ENCODE measurements at regions not wholly inside any gene's neighbourhood (a gene's known extent, or its start where the extent isn't known, plus 50 kb on each side); places are given as distances from the start of the nearest gene placed in this dataset.

- H3K27ac Mint-ChIP-seq = no peak overlapping the region
- peaks cover 6 to 9% of the 10 kb centered on the region in 2 experiments for H3K4me1 Mint-ChIP-seq
These were observed 146.7 kb downstream of the SPATA19 start for GRCh38 chr11:133698654-133699053.

More at GRCh38 chr11:133698654-133699053, 146.7 kb downstream of the SPATA19 start:
- Histone ChIP-seq H2AK5ac (ENCODE audit: insufficient read length, low read length) (no peak overlapping the region), H3K4ac (ENCODE audit: low read depth, low read length) (no peak overlapping the region), H3K23me2 (ENCODE audit: insufficient read length, low read depth, low read length, poor library complexity, severe bottlenecking) (no peaks in the 10 kb centered on the region), H3K56ac (ENCODE audit: insufficient read length, low read depth, low read length) (no peak overlapping the region), H2BK120ac (ENCODE audit: low read depth, low read length, poor library complexity, severe bottlenecking) (no peak overlapping the region), H2BK20ac (ENCODE audit: low read depth, low read length, poor library complexity, severe bottlenecking) (no peak overlapping the region), H3K9ac (ENCODE audit: extremely low read depth, insufficient read length, low read length) (no peak overlapping the region), H4K8ac (replicated peaks; ENCODE audit: insufficient read length, low read depth, low read length) (no peak overlapping the region), H3K4me1 (ENCODE audit: insufficient read depth, low read length) (no peaks in the 10 kb centered on the region), H3K79me1 (ENCODE audit: insufficient read depth, low read depth, low read length, poor library complexity, severe bottlenecking) (no peaks in the 10 kb centered on the region), H4K91ac (ENCODE audit: insufficient read length, low read depth, low read length) (no peak overlapping the region), H3K4me2 (ENCODE audit: insufficient read depth, insufficient read length, low read length) (no peak overlapping the region), H3K23ac (ENCODE audit: insufficient read length, low read depth, low read length) (no peak overlapping the region), H2BK5ac (ENCODE audit: insufficient read length, low read length) (no peak overlapping the region), H4K20me1 (ENCODE audit: control insufficient read depth, insufficient read depth, insufficient read length) (no peaks in the 10 kb centered on the region), H3K14ac (ENCODE audit: insufficient read depth, low read length) (no peak overlapping the region), H2BK15ac (ENCODE audit: low read depth, low read length) (no peak overlapping the region), H2BK12ac (ENCODE audit: insufficient read length, low read depth, low read length) (no peak overlapping the region), H3K27ac (ENCODE audit: insufficient read length, low read depth, low read length) (no peak overlapping the region), H2AFZ (ENCODE audit: low read length) (no peak overlapping the region), H3K27me3 (ENCODE audit: insufficient read depth, low read length) (no peaks in the 10 kb centered on the region), H3K79me2 (ENCODE audit: insufficient read depth, low read length) (no peaks in the 10 kb centered on the region), H3T11ph (ENCODE audit: low read length) (no peak overlapping the region), H3K18ac (ENCODE audit: insufficient read length, low read depth, low read length) (no peak overlapping the region), H4K5ac (ENCODE audit: insufficient read length, low read depth, low read length) (no peak overlapping the region), H3K9me3 (ENCODE audit: control insufficient read depth, low read depth, low read length) (no peaks in the 10 kb centered on the region)
- no peak for TF ChIP-seq CTCF (conservative IDR thresholded peaks at IDR 0.05)
- no peak for DNase-seq
- Mint-ChIP-seq H3K9me3 (no peaks in the 10 kb centered on the region), H3K27me3 (ENCODE audit: low read depth) (peaks cover 1% of the 10 kb centered on the region; the same call in 1 of the 2 replicates), H3K36me3 (ENCODE audit: insufficient read depth in 1 of 3, low read depth in 3 of 3) (no peaks in the 10 kb centered on the region), H3K4me3 (no peak overlapping the region)
- no CpG with 5 or more reads among the region's 1 CpG for WGBS (ENCODE audit: extremely low coverage, insufficient read length, low lambda C conversion rate)

Measured in H9 (cell line).